Ishikawa (cell line): ENCODE measurements at regions not wholly inside any gene's neighbourhood (a gene's known extent, or its start where the extent isn't known, plus 50 kb on each side); places are given as distances from the start of the nearest gene placed in this dataset.

Experiments
- CEBPB ChIP-seq: IDR thresholded peaks from 2 replicates; pipeline ENCODE4 v1.6.1; 2012
- CREB1 ChIP-seq: IDR thresholded peaks from 2 replicates; pipeline ENCODE4 v1.6.1; 2012; ENCODE audit warnings: low read depth
- EGR1 ChIP-seq: IDR thresholded peaks from 2 replicates; pipeline ENCODE4 v1.6.1; 2012
- EP300 ChIP-seq: IDR thresholded peaks from 2 replicates; pipeline ENCODE4 v1.6.1; 2012; ENCODE audit warnings: borderline replicate concordance
- FOXM1 ChIP-seq: IDR thresholded peaks from 2 replicates; pipeline ENCODE4 v1.6.1; 2012; ENCODE audit warnings: low read depth, borderline replicate concordance
- MAX ChIP-seq: IDR thresholded peaks from 2 replicates; pipeline ENCODE4 v1.6.1; 2012
- NFIC ChIP-seq: IDR thresholded peaks from 2 replicates; pipeline ENCODE4 v1.6.1; 2012
- RAD21 ChIP-seq: IDR thresholded peaks from 2 replicates; pipeline ENCODE4 v1.6.1; 2012; ENCODE audit warnings: low read depth
- REST ChIP-seq: IDR thresholded peaks from 2 replicates; pipeline ENCODE4 v1.6.1; 2012; ENCODE audit warnings: low read depth, mild to moderate bottlenecking
- TAF1 ChIP-seq: IDR thresholded peaks from 2 replicates; pipeline ENCODE4 v1.6.1; 2012; ENCODE audit warnings: low read depth, mild to moderate bottlenecking
- TCF12 ChIP-seq: IDR thresholded peaks from 2 replicates; pipeline ENCODE4 v1.6.1; 2012; ENCODE audit warnings: low read depth
- TEAD4 ChIP-seq: IDR thresholded peaks from 2 replicates; pipeline ENCODE4 v1.6.1; 2012
- YY1 ChIP-seq: IDR thresholded peaks from 2 replicates; pipeline ENCODE4 v1.6.1; 2012; ENCODE audit warnings: low read depth
- ZBTB7A ChIP-seq: IDR thresholded peaks from 2 replicates; pipeline ENCODE4 v1.6.1; 2012; ENCODE audit warnings: low read depth
- TF ChIP-seq, protein P1 (sequence below): IDR thresholded peaks from 2 replicates; pipeline ENCODE4 v1.6.1; 2012

- TF ChIP-seq FOXM1 (no peak), TAF1 (no peak), REST (peak; percentile 53), TCF12 (no peak), YY1 (no peak), TEAD4 (no peak), ZBTB7A (no peak)
Observed at GRCh38 chr11:15810525-15810924, 545.8 kb downstream of the SOX6 start.

- TF ChIP-seq CEBPB (no peak), RAD21 (no peak), TCF12 (no peak), ZBTB7A (no peak), MAX (no peak), REST (no peak), NFIC (no peak), FOXM1 (no peak), CREB1 (no peak), EGR1 (no peak), TEAD4 (no peak)
- TF ChIP-seq, protein P1, sequence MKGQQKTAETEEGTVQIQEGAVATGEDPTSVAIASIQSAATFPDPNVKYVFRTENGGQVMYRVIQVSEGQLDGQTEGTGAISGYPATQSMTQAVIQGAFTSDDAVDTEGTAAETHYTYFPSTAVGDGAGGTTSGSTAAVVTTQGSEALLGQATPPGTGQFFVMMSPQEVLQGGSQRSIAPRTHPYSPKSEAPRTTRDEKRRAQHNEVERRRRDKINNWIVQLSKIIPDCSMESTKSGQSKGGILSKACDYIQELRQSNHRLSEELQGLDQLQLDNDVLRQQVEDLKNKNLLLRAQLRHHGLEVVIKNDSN: no peak
Observed at GRCh38 chr11:15815246-15816195, 540.8 kb downstream of the SOX6 start.

GRCh38 chr11:15816260-15816871 is 540.0 kb downstream of the SOX6 start:
- TF ChIP-seq TCF12: peak; percentile 28; the same call in 1 of the 2 replicates
- TF ChIP-seq YY1: no peak
- no peak for TF ChIP-seq RAD21
- no peak for TF ChIP-seq TEAD4
- 0 out of 2 replicates have a peak, but pooled peaks have one; percentile 20 for TF ChIP-seq EP300
- TF ChIP-seq CEBPB: peak; percentile 43; the same call in 1 of the 2 replicates
- TF ChIP-seq EGR1: no peak
- TF ChIP-seq REST: peak; percentile 14; the same call in 1 of the 2 replicates
- TF ChIP-seq NFIC: peak; percentile 41
- TF ChIP-seq MAX: no peak
- TF ChIP-seq CREB1: no peak
- no peak for TF ChIP-seq ZBTB7A
- no peak for TF ChIP-seq TAF1
- TF ChIP-seq, protein P1: no peak
- TF ChIP-seq FOXM1: no peak

GRCh38 chr11:15817001-15817400 is 539.3 kb downstream of the SOX6 start:
- TF ChIP-seq EP300 (no peak), MAX (no peak), RAD21 (no peak)
